HepG2 (cell line): ENCODE measurements at regions not wholly inside any gene's neighbourhood (a gene's known extent, or its start where the extent isn't known, plus 50 kb on each side); places are given as distances from the start of the nearest gene placed in this dataset.

Experiments used
- AHDC1 ChIP-seq: sonication (generic); formaldehyde crosslinking; IDR thresholded peaks from 2 replicates; pipeline ENCODE4 v1.5.1; 2020; ENCODE audit warnings: mild to moderate bottlenecking, missing genetic modification reagents, borderline replicate concordance
- ATF1 ChIP-seq: IDR thresholded peaks from 2 replicates; pipeline ENCODE4 v1.6.1; 2016; ENCODE audit warnings: mild to moderate bottlenecking, control low read depth
- SCMH1 ChIP-seq: sonication (generic); formaldehyde crosslinking; IDR thresholded peaks from 2 replicates; pipeline ENCODE4 v1.9.0; 2021; ENCODE audit warnings: missing genetic modification reagents, mild to moderate bottlenecking, borderline replicate concordance
- SP4 ChIP-seq: sonication (generic); formaldehyde crosslinking; IDR thresholded peaks from 2 replicates; pipeline ENCODE4 v1.8.1; 2023; ENCODE audit warnings: mild to moderate bottlenecking, missing genetic modification reagents
- TERF1 ChIP-seq: sonication (generic); formaldehyde crosslinking; IDR thresholded peaks from 2 replicates; pipeline ENCODE4 v1.8.0; 2022; ENCODE audit warnings: mild to moderate bottlenecking, missing genetic modification reagents, moderate library complexity
- THAP9 ChIP-seq: sonication (generic); formaldehyde crosslinking; IDR thresholded peaks from 2 replicates; pipeline ENCODE4; 2020; ENCODE audit warnings: missing genetic modification reagents, mild to moderate bottlenecking, borderline replicate concordance
- ZBTB3 ChIP-seq: sonication (generic); formaldehyde crosslinking; IDR thresholded peaks from 2 replicates; pipeline ENCODE4 v1.4.0; 2020; ENCODE audit warnings: low read depth, mild to moderate bottlenecking, moderate library complexity, missing genetic modification reagents, borderline replicate concordance
- ZFYVE20 ChIP-seq: sonication (generic); formaldehyde crosslinking; IDR thresholded peaks from 2 replicates; pipeline ENCODE4 v1.8.0; 2023; ENCODE audit warnings: low read depth, mild to moderate bottlenecking, moderate library complexity, missing genetic modification reagents, borderline replicate concordance
- TF ChIP-seq, protein P1 (sequence below): IDR thresholded peaks from 2 replicates; pipeline ENCODE4 v1.6.1; 2016; ENCODE audit warnings: missing compliant biosample characterization, missing genetic modification reagents, borderline replicate concordance
- TF ChIP-seq, protein P2 (sequence below): sonication (generic); formaldehyde crosslinking; IDR thresholded peaks from 2 replicates; pipeline ENCODE4 v1.5.1; 2020; ENCODE audit warnings: mild to moderate bottlenecking, missing genetic modification reagents, moderate library complexity

DNA sequence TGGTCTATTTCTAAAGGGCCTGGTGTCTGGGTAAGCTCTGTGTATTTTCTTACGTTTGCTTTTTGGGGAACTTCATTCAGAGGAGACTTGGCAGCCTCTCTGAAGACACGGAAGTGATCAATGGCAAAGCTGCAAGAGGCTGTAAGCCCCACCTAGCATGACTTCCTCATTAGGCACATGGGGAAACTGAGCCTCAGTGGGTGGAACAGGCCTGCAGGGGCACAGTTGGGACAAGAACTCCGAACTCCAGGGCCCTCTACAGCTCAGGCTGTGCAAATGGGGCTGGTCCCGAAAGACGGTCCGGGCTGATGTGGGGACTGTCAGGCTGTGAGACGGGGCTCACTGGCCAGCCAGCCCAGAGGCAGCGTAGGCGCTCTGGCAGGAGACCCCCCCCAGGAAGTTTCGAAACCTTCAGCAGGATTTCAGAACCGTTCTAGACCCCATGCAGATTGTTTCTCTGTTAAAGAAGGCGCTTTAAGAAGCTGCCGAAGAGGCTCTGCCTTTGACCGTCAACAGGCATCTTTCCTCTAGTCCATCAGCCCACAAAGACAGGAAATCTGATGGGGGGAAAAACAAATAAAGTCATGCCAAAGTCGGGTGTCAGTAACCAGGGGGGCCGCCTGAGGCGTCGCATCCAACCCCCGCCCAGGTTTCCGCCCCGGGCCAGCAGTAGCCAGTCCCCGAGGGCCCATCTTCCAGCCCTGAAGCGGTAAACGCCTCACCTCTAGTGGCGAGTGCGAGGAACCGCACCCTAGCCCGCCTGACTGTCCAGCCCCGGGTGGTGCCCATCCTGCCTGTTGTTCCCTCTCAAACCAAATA, 79.8 kb upstream of the TBC1D3K start (continued):
- TF ChIP-seq AHDC1 (CRISPR knock-in tag) (no peak), SP4 (CRISPR knock-in tag) (0 out of 2 replicates have a peak, but pooled peaks have one; percentile 46), ATF1 (no peak), ZFYVE20 (CRISPR knock-in tag) (0 out of 2 replicates have a peak, but pooled peaks have one; percentile 21), THAP9 (peak; percentile 20; the same call in 1 of the 2 replicates), ZBTB3 (CRISPR knock-in tag) (no peak), SCMH1 (CRISPR knock-in tag) (no peak), TERF1 (CRISPR knock-in tag) (no peak)
- TF ChIP-seq, protein P1, sequence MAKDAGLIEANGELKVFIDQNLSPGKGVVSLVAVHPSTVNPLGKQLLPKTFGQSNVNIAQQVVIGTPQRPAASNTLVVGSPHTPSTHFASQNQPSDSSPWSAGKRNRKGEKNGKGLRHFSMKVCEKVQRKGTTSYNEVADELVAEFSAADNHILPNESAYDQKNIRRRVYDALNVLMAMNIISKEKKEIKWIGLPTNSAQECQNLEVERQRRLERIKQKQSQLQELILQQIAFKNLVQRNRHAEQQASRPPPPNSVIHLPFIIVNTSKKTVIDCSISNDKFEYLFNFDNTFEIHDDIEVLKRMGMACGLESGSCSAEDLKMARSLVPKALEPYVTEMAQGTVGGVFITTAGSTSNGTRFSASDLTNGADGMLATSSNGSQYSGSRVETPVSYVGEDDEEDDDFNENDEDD (CRISPR knock-in tag), result peak; percentile 36; the same call in 1 of the 2 replicates
- TF ChIP-seq, protein P2, sequence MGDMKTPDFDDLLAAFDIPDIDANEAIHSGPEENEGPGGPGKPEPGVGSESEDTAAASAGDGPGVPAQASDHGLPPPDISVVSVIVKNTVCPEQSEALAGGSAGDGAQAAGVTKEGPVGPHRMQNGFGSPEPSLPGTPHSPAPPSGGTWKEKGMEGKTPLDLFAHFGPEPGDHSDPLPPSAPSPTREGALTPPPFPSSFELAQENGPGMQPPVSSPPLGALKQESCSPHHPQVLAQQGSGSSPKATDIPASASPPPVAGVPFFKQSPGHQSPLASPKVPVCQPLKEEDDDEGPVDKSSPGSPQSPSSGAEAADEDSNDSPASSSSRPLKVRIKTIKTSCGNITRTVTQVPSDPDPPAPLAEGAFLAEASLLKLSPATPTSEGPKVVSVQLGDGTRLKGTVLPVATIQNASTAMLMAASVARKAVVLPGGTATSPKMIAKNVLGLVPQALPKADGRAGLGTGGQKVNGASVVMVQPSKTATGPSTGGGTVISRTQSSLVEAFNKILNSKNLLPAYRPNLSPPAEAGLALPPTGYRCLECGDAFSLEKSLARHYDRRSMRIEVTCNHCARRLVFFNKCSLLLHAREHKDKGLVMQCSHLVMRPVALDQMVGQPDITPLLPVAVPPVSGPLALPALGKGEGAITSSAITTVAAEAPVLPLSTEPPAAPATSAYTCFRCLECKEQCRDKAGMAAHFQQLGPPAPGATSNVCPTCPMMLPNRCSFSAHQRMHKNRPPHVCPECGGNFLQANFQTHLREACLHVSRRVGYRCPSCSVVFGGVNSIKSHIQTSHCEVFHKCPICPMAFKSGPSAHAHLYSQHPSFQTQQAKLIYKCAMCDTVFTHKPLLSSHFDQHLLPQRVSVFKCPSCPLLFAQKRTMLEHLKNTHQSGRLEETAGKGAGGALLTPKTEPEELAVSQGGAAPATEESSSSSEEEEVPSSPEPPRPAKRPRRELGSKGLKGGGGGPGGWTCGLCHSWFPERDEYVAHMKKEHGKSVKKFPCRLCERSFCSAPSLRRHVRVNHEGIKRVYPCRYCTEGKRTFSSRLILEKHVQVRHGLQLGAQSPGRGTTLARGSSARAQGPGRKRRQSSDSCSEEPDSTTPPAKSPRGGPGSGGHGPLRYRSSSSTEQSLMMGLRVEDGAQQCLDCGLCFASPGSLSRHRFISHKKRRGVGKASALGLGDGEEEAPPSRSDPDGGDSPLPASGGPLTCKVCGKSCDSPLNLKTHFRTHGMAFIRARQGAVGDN (CRISPR knock-in tag), result peak; percentile 67
